HG02885 (cell line): ENCODE measurements at regions not wholly inside any gene's neighbourhood (a gene's known extent, or its start where the extent isn't known, plus 50 kb on each side); places are given as distances from the start of the nearest gene placed in this dataset.

Experiments
- ATAC-seq: cut with Tn5 transposase; IDR thresholded peaks from one replicate; pipeline ENCODE4 v1.9.1; 2021; ENCODE audit warnings: mild to moderate bottlenecking; ENCODE audit not compliant: unreplicated experiment, poor library complexity

DNA sequence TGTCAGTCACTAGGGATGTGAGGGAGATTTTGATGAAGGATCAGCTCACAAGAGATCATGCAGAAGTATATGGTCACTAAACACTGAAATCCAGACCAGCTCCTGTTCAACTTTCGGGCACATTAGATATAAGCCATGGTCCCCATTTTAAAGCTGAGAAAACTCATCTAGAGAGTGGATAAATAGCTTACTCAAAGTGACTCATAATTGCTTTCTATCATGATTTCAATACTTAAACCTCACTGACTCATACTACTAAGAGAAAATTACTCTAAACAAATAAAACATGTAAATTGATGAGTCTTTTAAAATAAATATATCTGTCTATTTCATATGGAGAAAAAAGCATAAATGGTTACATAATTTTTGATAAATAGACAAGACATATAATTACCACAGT lies 567.7 kb downstream of the TLR4 start:
- ATAC-seq, result no peak

DNA sequence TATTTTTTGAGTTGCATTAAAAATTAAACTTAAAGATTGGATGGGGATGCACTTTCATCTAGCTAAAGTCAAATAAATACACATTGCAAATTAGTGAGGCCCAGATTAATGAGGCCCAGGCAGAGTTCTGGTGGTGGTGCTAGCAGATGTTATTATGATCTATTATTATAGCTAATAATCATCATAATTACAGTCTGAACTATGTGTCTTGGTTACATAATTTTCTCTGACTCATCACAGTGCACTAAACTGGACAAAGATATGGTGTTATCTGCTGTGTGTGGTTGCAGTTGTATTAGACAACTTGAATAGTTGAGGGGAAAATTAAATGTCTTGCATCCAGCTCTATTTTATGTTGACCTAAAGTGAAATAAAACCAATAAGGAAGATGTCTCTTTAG lies 568.8 kb downstream of the TLR4 start:
- no peak for ATAC-seq

DNA sequence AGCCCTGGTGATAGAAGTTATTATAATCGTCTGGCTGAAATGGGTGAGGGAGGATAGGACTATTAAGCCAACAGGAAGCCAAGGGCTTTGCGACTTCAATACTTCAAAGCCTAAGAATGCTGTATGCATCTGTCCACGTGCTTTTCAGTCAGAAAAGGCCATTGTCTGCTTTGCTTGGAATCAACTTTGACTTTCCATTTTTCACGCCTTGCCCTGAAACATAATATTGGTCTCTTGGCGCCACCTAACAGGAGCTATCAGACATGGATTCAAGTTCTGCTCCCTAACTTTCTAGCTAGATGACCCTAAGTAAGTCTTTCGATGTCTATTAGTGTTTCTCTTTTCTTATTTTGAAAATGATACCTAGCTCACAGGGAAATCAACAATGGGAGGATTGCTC lies 572.6 kb downstream of the TLR4 start:
- no peak for ATAC-seq

DNA sequence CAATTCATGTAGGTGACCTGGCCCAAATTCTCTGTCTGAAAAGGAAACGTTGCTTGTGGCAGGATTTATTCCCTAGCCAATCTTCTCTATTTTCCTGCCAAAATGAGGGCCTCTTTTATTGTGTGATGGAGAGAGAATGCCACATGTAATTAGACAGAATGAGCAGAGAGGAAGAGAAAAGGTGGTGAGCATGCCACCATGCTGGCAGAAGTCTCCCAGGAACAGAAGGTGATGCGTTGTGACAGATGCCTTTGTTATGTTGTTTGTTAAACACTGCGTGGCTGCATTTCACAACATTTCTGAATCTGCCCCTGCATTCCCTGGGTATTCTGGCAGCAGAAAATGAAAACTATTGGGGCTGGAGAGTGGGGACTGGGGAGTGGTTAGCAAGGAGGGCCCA lies 577.6 kb downstream of the TLR4 start:
- no peak for ATAC-seq

GRCh38 chr9:118283488-118283887 lies 579.3 kb downstream of the TLR4 start:
- ATAC-seq, result no peak

DNA sequence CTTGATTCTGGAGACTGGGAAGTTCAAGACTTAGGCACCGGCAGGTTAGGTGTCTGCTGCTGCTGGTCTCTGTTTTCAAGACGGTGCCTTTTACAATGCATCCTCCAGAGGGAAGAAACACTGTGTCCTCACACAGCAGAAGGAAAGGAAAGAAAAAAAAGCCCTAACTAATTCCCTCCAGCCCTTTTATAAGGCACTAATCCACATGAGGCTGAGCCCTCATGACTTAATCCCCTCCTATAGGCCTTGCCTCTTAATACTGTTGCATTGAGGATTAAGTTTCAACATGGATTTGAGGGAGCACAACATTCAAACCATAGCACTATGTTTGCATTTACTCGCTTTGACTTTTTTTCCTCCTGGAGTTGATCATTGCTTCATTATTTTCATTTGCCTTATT lies 585.9 kb downstream of the TLR4 start:
- no peak for ATAC-seq

GRCh38 chr9:118295413-118295812 lies 591.2 kb downstream of the TLR4 start:
- no peak for ATAC-seq

DNA sequence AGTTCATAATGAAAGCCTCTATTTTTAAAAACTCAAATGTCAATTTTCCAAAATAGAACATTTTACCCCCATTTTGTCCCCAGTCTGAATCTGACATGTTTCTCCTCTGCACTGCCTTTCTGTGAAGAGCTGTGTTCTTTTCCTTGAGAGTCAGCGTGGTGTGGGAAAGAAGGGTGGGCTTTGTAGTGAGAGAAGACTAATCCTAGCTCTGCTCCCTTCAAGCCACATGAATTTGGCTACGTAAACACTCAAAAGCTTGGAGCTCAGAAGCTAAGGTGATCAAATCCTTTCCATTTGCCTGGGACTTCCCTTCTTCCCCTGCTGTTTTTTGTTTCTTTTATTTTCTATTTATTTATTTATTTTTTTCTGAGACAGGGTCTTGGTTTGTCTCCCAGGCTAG lies 598.5 kb downstream of the TLR4 start:
- no peak for ATAC-seq

GRCh38 chr9:118303216-118303615 lies 599.0 kb downstream of the TLR4 start:
- no peak for ATAC-seq

DNA sequence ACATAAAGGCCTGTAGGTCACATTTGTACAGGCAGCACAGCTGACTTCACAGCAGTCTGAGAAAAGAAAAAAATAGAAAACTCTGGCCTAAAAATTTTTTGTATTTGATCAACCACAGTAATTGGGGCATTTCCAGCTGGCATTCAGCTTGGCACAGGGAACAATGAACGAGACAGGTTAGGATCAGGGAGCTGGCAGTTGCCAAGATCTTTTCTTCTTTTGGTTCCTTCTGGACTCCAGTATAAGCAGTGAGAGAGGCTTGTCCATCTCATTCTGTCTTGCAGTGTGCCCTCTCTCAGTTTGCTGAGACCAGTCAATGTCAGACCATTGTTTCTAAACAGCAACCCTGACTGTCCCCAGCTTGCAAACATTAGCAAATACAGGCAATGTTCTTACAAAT lies 601.1 kb downstream of the TLR4 start:
- no peak for ATAC-seq

GRCh38 chr9:118306801-118307200 lies 602.6 kb downstream of the TLR4 start:
- no peak for ATAC-seq

DNA sequence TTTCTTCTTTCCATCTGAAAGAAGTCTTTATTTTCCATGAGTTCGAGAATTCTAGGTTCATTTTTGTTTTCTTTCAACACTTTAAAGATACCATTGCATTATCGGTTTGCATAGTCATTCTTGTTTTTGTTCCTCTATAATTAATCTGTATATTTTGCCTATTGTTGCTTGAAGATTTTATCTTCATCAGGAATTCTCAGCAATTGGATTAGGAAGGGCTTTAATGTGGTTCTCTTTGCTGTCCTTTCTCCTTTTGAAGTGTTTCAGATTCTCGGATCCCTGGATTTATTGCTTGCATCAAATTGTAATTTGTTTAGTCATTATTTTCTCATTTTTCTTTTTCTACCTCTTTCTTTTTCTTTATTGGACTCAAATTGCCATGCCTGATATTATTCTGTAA lies 609.8 kb downstream of the TLR4 start:
- no peak for ATAC-seq

DNA sequence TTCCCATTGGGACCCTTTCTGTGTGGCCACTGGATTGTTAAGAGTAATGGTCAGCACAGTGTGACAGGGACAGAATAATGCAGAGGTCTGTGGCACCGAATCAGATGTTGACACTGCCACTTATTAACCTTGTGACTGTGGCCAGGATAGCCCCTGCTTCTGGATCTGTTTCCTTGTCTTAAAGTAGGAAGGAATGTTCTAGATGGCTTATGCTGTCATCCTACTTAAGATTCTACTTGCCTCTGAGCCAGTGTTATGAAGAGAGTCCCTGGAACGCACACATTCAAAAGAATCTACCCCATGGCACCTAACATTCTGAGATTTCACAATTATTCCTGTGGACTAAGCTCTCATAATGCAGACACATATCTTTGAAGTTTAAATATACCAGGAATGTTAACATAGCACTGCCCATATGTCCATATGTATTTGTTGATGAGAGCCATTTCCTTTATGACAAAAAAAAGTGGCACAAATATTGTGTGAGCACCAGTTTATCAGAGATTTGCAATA lies 612.7 kb downstream of the TLR4 start:
- no peak for ATAC-seq

DNA sequence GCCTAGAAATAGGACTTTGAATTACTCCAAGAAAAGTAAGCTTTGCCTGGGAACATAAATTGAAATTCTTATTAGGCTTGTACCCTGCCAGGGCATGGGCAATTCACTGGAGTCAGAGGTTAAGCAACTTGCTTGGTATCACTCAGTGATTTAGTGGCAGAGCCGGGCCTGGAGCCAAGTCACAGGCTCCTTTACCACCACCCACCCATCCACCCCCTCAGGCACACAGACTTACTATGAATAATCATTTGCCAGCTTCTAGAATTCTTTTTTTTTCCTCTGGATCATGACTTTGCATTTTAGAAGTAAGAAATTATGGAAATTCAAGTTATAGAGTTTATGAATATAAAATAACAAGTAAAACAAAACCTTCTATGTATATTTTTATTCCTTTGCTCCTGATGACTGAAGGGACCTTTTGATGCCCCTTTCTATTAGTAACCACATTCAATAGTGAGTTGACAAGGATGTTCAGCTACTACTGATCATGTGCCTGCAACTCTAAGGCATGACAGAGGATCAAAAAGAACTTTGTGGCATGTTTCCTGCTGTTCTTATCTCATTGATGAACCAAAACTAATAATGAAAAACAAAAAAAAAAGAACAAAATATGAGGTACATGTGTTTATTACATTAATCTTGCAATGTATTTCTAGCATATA lies 614.7 kb downstream of the TLR4 start:
- ATAC-seq, result no peak

DNA sequence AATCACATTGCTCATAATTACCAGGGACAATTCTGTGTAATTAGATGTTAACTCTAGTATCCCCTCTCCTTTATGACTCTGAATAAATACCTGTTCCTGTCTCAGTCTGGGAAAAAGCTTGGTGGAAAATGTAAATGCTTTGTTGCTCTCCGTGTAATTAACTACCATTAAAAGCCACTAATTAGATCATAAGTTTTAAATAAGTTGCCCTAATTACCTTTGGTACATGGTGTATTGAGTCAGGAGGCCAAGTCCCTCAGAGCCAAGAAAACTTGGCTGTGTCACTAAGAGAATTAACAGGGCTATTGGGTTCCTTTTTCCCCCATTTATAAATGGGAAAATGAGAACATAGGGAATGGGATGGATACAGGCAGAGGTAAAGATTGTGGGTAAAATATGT lies 617.6 kb downstream of the TLR4 start:
- no peak for ATAC-seq

GRCh38 chr9:118324706-118325105 lies 620.5 kb downstream of the TLR4 start:
- no peak for ATAC-seq

DNA sequence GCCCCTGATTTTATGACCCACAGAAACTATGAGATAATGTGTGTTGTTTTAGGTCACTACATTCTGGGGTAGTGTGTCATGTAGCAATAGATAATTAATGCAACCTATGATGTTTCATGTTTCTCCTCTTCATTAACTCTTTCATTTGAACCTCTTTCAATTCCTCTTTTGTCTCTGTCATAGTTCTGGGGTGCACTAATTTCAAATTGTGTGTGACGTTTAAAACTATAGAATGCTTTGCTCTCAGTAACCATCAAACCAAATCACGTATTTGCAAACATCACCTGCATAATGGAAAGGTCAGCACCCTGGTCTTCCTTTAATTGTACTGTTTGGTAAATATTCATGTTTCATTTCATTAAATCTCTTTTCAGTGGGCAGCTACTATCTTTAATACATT lies 621.6 kb downstream of the TLR4 start:
- no peak for ATAC-seq

DNA sequence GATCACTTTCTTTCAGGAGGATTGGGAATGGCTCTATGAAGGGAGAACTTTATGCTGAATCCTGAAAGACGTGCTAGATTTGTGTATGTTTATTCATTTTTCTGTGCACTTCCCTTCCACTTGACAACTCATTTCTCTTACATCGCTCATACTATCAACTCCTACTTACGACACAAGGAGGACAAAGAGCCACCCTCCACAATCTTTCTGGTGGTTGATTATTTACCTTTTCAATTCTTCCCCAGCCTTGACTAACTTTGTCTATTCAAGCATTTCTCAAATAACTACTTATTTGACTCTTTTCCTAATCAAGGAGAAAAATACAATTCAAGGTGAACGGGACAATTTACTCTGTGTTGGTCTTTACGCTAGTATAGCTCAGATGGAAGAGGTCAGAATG lies 622.1 kb downstream of the TLR4 start:
- no peak for ATAC-seq

DNA sequence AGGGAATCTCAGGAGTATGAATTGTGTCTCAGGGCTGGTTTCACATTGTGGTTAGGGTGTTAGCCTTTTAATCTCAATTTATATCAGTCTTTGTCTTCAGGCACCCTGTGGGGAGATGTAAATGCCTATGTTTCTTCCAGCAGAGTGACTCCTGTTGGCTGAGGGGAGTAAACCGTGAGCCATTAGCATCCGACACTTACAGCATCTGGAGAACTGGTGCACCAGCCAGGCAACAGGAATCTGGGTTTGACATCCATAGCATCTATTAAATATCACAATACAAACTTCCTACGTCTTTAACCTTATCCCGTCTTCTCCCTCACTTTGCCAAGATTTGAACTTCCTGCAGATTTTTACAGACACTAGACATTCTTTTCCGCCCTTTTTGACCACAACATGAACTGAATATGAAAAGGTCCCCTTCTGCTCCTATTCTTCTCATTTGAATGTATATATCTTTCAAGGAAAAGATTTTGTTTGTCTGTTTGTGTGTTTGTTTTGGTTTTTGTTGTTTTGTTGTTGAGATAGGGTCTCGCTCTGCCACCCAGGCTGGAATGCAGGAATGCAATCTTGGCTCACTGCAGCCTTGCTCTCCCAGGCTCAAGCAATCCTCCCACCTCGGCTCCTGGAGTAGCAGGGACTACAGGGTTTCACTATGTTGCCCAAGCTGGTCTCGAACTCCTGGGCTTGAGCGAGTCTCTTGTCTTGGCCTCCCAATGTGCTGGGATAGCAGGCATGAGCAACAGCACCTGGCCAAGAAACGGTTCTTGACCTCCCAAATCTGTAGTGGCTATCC lies 626.2 kb downstream of the TLR4 start:
- no peak for ATAC-seq

DNA sequence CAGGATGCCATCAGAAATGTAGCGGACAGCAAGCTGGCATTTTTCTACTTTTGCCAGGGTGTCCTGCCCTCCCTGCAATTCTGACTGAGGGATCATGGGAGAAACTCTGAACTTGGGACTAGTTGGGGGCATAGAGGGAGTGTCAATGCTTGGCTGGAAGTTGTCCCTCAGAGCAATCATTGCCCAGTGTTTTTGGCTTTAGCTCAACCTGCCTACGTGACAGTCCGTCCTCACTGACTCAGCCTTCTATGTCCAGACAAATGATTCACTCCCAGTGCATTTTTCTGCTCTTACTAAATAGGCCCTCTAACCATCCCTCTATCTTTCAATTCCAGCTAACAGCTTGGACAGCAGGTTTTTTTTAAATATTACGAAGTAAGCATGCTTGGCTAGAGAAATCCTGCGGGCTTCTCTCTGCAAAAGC lies 627.4 kb downstream of the TLR4 start:
- ATAC-seq, result no peak

- ATAC-seq, result no peak
These were observed 632.2 kb downstream of the TLR4 start for GRCh38 chr9:118336250-118336942.
